Muscle layer of colon (tissue), 2 donors: ENCODE measurements at regions not wholly inside any gene's neighbourhood (a gene's known extent, or its start where the extent isn't known, plus 50 kb on each side); places are given as distances from the start of the nearest gene placed in this dataset.

Source experiments
- H3K27ac ChIP-seq: one replicate; pipeline ENCODE4 v1.7.0; 2013; ENCODE audit warnings: low read depth, mild to moderate bottlenecking, low read length, moderate library complexity
- H3K27me3 ChIP-seq, 2 donors: one replicate each; pipeline ENCODE4 v1.7.0; 2013; ENCODE audit warnings: low read length in 2 of 2, mild to moderate bottlenecking in 2 of 2; ENCODE audit not compliant: insufficient read depth in 2 of 2, control insufficient read depth in 1 of 2
- H3K36me3 ChIP-seq: one replicate; pipeline ENCODE4 v1.7.0; 2013; ENCODE audit warnings: mild to moderate bottlenecking, low read length; ENCODE audit not compliant: insufficient read depth
- H3K4me1 ChIP-seq: one replicate; pipeline ENCODE4 v1.7.0; 2013; ENCODE audit warnings: mild to moderate bottlenecking, low read length; ENCODE audit not compliant: insufficient read depth
- H3K4me3 ChIP-seq, 2 donors: one replicate each; pipeline ENCODE4 v1.7.0; 2013; ENCODE audit warnings: low read length in 2 of 2, low read depth in 1 of 2, mild to moderate bottlenecking in 1 of 2, moderate library complexity in 1 of 2
- H3K9ac ChIP-seq: one replicate; pipeline ENCODE4 v1.7.0; 2013; ENCODE audit warnings: low read length
- H3K9me3 ChIP-seq: one replicate; pipeline ENCODE4 v1.7.0; 2013; ENCODE audit warnings: mild to moderate bottlenecking, low read length
- donor health status: abdominal sarcoma.
- donor health status: Adenocarcinoma of cecum.

DNA sequence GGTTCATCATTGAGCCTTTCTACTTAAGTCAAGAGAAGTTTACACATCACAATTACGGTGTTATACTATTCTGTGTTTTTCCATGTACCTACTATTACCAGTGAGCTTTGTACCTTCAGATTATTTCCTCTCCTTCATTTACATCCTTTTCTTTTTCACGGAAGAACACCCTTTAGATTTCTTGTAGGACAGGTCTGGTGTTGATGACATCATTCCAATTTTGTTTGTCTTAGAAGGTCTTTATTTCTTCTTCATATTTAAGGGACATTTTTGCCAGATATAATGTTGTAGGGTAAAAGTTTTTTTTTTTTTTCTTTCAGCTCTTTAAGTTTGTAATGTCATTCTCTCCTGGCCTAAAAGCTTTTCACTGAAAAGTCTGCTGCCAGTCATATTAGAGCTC lies 637.1 kb upstream of the RIOK2 start:
- no peak overlapping the region for H3K27ac ChIP-seq

GRCh38 chr5:97832645-97833296 lies 649.7 kb upstream of the RIOK2 start:
- no peaks in the 10 kb centered on the region for H3K4me1 ChIP-seq
- H3K36me3 ChIP-seq, result no peaks in the 10 kb centered on the region
- no peaks in the 10 kb centered on the region for H3K9me3 ChIP-seq
- no peak overlapping the region for H3K27ac ChIP-seq
- H3K9ac ChIP-seq, result no peak overlapping the region
- H3K27me3 ChIP-seq, result no peaks in the 10 kb centered on the region
- no peak overlapping the region for H3K4me3 ChIP-seq

More for the DNA sequence above, 637.1 kb upstream of the RIOK2 start:
- Histone ChIP-seq H3K36me3 (no peaks in the 10 kb centered on the region), H3K27me3 (no peaks in the 10 kb centered on the region), H3K4me1 (no peaks in the 10 kb centered on the region), H3K9me3 (no peaks in the 10 kb centered on the region), H3K9ac (no peak overlapping the region), H3K4me3 (no peak overlapping the region)

DNA sequence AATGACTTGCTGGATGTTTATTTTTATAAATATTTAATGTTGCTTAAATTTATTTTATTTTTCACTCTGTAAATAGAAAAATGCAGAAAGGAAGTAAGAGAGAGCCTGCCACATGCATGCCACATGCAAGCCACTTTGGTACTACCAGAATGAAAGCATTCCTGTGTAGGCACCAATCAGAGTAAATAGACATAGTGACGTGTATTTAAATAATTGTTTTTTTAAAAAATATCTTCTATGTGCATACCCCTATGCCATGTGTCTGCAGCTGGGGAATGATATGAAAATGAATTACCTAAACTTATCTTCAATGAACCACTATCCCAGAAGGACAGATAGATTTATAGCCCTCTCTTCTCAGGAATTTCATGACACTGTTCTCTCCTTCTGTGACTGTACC lies 651.5 kb upstream of the RIOK2 start:
- Histone ChIP-seq H3K27me3 (no peaks in the 10 kb centered on the region), H3K9ac (no peak overlapping the region), H3K27ac (no peak overlapping the region), H3K4me1 (peaks cover 8% of the 10 kb centered on the region), H3K4me3 (no peak overlapping the region), H3K36me3 (no peaks in the 10 kb centered on the region), H3K9me3 (no peaks in the 10 kb centered on the region)

- H3K9me3 ChIP-seq, result no peaks in the 10 kb centered on the region
- H3K36me3 ChIP-seq, result no peaks in the 10 kb centered on the region
- H3K4me1 ChIP-seq, result peaks cover 10% of the 10 kb centered on the region
- H3K9ac ChIP-seq, result no peak overlapping the region
- H3K4me3 ChIP-seq, result no peak overlapping the region
- H3K27me3 ChIP-seq, result no peaks in the 10 kb centered on the region
- H3K27ac ChIP-seq, result no peak overlapping the region
These were observed 652.1 kb upstream of the RIOK2 start for GRCh38 chr5:97835112-97835511.

DNA sequence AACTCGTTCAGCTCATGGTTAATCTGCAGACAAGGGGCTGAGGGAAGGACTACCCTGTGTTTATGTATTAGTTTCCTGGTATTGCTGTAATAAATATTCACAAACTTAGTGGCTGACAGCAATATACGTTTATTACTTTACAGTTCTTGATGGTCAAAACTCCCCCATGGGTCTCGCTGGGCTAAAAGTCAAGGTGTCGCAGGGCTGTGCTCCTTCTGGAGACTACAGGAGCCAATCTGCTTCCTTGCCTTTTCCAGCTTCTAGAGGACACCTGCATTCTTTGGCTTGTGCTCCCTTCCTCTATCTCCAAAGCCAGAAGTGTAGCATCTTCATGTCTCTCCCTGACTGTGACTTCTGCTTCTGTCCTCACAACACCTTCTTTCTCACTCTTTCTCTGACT lies 653.8 kb upstream of the RIOK2 start:
- Histone ChIP-seq H3K4me1 (peaks cover 10% of the 10 kb centered on the region), H3K27ac (no peak overlapping the region), H3K27me3 (no peaks in the 10 kb centered on the region), H3K36me3 (no peaks in the 10 kb centered on the region), H3K4me3 (no peak overlapping the region), H3K9ac (no peak overlapping the region), H3K9me3 (no peaks in the 10 kb centered on the region)

DNA sequence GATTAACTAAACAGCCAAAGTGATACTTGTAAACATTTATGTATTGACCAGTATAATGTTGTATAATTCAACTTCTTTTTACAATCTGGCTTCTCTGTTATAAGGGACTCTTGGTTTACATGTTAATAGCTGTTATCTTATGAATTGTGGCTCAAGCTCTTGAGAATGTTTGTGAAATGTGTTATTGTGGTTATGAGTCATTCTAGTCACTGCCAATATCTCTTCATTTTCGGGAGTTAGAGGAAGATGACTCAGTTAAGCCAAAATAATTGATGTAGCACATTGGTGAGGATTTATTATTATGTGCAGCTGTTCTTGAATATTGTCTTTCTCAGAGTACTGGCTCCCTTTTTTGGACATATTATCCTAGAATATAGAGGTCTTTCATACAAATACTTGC lies 655.2 kb upstream of the RIOK2 start:
- Histone ChIP-seq H3K4me1 (peaks cover 10% of the 10 kb centered on the region), H3K9ac (no peak overlapping the region), H3K27ac (no peak overlapping the region), H3K9me3 (no peaks in the 10 kb centered on the region), H3K36me3 (no peaks in the 10 kb centered on the region), H3K27me3 (no peaks in the 10 kb centered on the region), H3K4me3 (no peak overlapping the region)

DNA sequence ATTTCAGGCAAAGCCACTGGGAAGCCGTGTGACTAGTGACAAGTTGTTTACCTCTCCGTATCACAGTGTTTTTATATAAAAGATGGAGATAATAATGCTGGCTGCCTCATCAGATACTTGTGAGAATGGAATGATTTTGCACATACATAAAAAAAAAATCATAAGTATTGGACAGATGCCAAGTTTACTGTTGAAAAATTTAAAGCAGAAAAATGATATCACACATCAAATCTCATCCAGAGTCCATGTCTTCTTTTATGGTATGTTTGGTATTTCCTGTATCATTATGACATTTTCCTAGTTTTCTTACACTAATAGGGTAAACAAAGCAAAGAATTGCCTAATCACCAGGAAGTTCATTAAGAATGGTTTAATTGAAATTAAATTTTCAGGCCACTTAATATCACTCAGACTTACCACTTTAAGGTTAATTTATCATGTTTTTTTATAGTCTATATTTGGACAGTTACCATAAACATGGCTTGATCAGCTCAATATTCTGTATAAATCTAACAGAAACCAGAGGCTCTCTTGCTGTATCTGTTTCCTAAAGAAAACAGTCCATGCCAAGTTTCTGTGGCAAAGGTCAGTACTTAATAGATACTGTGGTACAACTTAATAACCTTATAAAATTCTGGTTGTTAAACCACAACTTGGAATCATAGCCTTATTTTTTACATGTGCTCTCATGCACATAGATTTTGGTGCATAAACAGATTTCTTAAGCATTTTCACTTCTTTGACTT lies 656.5 kb upstream of the RIOK2 start:
- H3K36me3 ChIP-seq, result no peaks in the 10 kb centered on the region
- no peak overlapping the region for H3K27ac ChIP-seq
- H3K9ac ChIP-seq, result no peak overlapping the region
- no peaks in the 10 kb centered on the region for H3K27me3 ChIP-seq
- peaks cover 10% of the 10 kb centered on the region for H3K4me1 ChIP-seq
- no peak overlapping the region for H3K4me3 ChIP-seq
- H3K9me3 ChIP-seq, result no peaks in the 10 kb centered on the region

- Histone ChIP-seq H3K27ac (no peak overlapping the region), H3K9ac (no peak overlapping the region), H3K4me1 (peaks cover 10% of the 10 kb centered on the region), H3K9me3 (no peaks in the 10 kb centered on the region), H3K36me3 (no peaks in the 10 kb centered on the region), H3K4me3 (no peak overlapping the region), H3K27me3 (no peaks in the 10 kb centered on the region)
These were observed 657.6 kb upstream of the RIOK2 start for GRCh38 chr5:97840643-97841042.

GRCh38 chr5:97842687-97843086 lies 659.6 kb upstream of the RIOK2 start:
- Histone ChIP-seq H3K9ac (no peak overlapping the region), H3K27me3 (no peaks in the 10 kb centered on the region), H3K36me3 (no peaks in the 10 kb centered on the region), H3K9me3 (no peaks in the 10 kb centered on the region), H3K4me3 (no peak overlapping the region), H3K4me1 (peaks cover 10% of the 10 kb centered on the region), H3K27ac (no peak overlapping the region)

DNA sequence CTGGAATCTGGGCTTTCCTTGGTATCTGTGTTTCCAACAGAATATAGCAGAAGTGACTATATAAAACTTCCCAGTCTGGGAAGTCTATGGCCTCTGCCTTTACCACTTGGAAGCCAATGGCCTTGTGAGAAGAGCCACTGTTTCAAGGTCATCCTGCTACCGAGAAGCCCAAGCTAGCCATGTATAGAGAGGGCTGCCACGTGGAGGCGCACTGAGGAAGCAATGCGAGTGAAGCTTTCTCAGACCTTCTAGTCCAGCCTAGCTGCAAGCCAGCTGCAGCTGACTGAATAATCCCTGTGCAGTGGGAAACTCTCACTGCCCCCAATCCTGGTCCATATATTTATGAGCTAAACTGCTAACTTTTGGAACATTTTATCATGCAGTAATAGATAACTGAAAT lies 661.8 kb upstream of the RIOK2 start:
- Histone ChIP-seq H3K9me3 (no peaks in the 10 kb centered on the region), H3K4me3 (no peak overlapping the region), H3K4me1 (no peaks in the 10 kb centered on the region), H3K9ac (no peak overlapping the region), H3K27me3 (no peaks in the 10 kb centered on the region), H3K27ac (no peak overlapping the region), H3K36me3 (no peaks in the 10 kb centered on the region)

DNA sequence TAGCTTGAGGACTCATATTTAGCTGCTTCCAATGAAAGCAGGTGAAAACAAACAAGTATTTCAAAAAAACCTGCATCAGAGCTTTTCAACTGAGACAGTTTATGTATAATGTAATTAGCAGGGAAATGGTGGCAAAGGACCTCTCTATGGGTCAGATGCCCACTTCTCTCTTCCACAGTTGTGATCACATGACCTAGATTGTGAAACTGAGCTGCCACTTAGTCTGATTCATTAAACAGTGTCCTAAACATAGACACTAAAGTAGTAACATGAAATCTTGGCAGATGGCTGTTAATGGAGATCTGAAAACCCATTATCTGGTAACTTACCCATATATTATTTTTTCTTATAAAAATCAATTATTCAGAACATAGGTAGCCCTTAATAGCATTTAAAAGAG lies 663.6 kb upstream of the RIOK2 start:
- no peaks in the 10 kb centered on the region for H3K4me1 ChIP-seq

More for the DNA sequence above, 663.6 kb upstream of the RIOK2 start:
- Histone ChIP-seq H3K4me3 (no peak overlapping the region), H3K27ac (no peak overlapping the region), H3K27me3 (no peaks in the 10 kb centered on the region), H3K9ac (no peak overlapping the region), H3K36me3 (no peaks in the 10 kb centered on the region), H3K9me3 (no peaks in the 10 kb centered on the region)
